ENCODE measurements at regions not wholly inside any gene's neighbourhood (a gene's known extent, or its start where the extent isn't known, plus 50 kb on each side); places are given as distances from the start of the nearest gene placed in this dataset.

DNA sequence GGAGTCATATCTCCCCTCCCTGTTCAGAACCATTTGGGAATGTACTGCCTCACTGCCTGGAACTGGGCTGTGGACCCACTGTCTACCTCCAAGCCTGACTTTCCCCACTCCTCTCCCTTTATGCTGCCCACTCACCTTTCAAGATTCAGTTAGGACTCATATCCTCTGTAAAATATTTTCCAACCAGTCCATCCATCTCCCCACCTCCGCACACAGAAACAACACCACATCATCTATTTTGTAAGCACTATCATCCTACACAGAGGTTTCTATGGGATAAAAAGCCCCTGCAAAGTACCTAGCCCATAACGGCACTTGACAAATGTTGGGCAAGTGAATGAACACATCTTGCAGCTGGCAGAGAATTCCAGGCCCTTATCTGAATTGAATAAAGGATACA lies 250.8 kb downstream of the ANAPC1 start:
- ATAC-seq (ENCODE audit: low read depth), result no peak
- no peak overlapping the region for H2BK15ac ChIP-seq (ENCODE audit: low read depth, low read length)

More for the DNA sequence above, 250.8 kb downstream of the ANAPC1 start:
- no peaks in the 10 kb centered on the region for H3K9me1 ChIP-seq (ENCODE audit: insufficient read depth, low read length)
- H3K4me3 ChIP-seq (ENCODE audit: insufficient read depth, low read depth, low read length), result no peak overlapping the region
- ChIA-PET POLR2A (ENCODE audit: unreplicated experiment) (interaction anchor here (0.6 kb wide), 1 partner anchor 16 kb away, joined by 3 read pairs; no protein-coding TSS in a partner anchor), CTCF (no interaction called here)
- no peak overlapping the region for H3K23ac ChIP-seq (ENCODE audit: low read depth, low read length)
- peak overlapping the region; percentile 5; the same call in 1 of the 2 replicates for H2BK20ac ChIP-seq (ENCODE audit: low read depth, low read length)
- no peak overlapping the region for H3K18ac ChIP-seq (ENCODE audit: low read depth, low read length)
- peaks cover 1% of the 10 kb centered on the region for H3K9me3 ChIP-seq (ENCODE audit: control insufficient read depth, insufficient read depth, low read length)
- no peak overlapping the region for H3K9ac ChIP-seq (ENCODE audit: low read depth, low read length)
- no peaks in the 10 kb centered on the region for H3K79me1 ChIP-seq (ENCODE audit: low read depth in 1 of 2, low read length in 2 of 2)
- no peak for TF ChIP-seq POLR2A (IDR thresholded peaks at IDR 0.05; ENCODE audit: low read depth, low read length)
- TF ChIP-seq, protein P1, sequence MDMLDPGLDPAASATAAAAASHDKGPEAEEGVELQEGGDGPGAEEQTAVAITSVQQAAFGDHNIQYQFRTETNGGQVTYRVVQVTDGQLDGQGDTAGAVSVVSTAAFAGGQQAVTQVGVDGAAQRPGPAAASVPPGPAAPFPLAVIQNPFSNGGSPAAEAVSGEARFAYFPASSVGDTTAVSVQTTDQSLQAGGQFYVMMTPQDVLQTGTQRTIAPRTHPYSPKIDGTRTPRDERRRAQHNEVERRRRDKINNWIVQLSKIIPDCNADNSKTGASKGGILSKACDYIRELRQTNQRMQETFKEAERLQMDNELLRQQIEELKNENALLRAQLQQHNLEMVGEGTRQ (IDR thresholded peaks at IDR 0.05; ENCODE audit: low read depth, low read length), result no peak
- no peak for TF ChIP-seq NFE2L2 (IDR thresholded peaks at IDR 0.05; ENCODE audit: low read depth, low read length)
- TF ChIP-seq MXI1 (IDR thresholded peaks at IDR 0.05; ENCODE audit: borderline replicate concordance, low read depth, low read length), result no peak
- no peak for TF ChIP-seq RFX5 (IDR thresholded peaks at IDR 0.05; ENCODE audit: low read depth, low read length)
- no peak overlapping the region for H3K56ac ChIP-seq (ENCODE audit: extremely low read depth, insufficient read depth, low read length)
- DNase-seq, result no peak
- in situ Hi-C loops (cut with MboI; ENCODE audit: low sequenced_read_pairs), result no loop called here
- H3K27me3 ChIP-seq (ENCODE audit: control insufficient read depth, insufficient read depth, low read length), result peaks cover 6% of the 10 kb centered on the region
- H4K8ac ChIP-seq (ENCODE audit: low read depth in 2 of 2, low read length in 2 of 2), result no peak overlapping the region
- H2AK5ac ChIP-seq (ENCODE audit: low read depth, low read length), result peak overlapping the region; percentile 12; the same call in 1 of the 2 replicates
- dilution Hi-C loops (cut with HindIII; ENCODE audit: low sequenced_read_pairs, unreplicated experiment), result no loop called here
- H3K4ac ChIP-seq (ENCODE audit: low read depth, low read length), result no peak overlapping the region
- no peaks in the 10 kb centered on the region for H3K36me3 ChIP-seq (ENCODE audit: control insufficient read depth, insufficient read depth, low read length)
- no peaks in the 10 kb centered on the region; the same call in 1 of the 2 replicates for H3K4me1 ChIP-seq (ENCODE audit: control insufficient read depth, insufficient read depth, low read length)
- no peak overlapping the region for H2BK5ac ChIP-seq (ENCODE audit: low read depth, low read length, poor library complexity, severe bottlenecking)
- intact Hi-C loops (cut with micrococcal nuclease), result loop anchor here (2.0 kb wide), 1 partner anchor 14 kb away; no protein-coding TSS in a partner anchor
- H2BK120ac ChIP-seq (ENCODE audit: low read depth, low read length), result no peak overlapping the region; the same call in 1 of the 2 replicates
- no TSS peak for BruUV-seq (replicated peaks)
- WGBS, 2 experiments (ENCODE audit: extremely low coverage in 2 of 2, insufficient read length in 1 of 2), result no CpG with 5 or more reads among the region's 2 CpGs
- H2AFZ ChIP-seq (replicated peaks; ENCODE audit: low read length, poor library complexity), result no peak overlapping the region
- no peak overlapping the region for H2AK9ac ChIP-seq (replicated peaks; ENCODE audit: low read depth, low read length, poor library complexity)
- no peak overlapping the region for H3K4me2 ChIP-seq (ENCODE audit: low read depth, low read length)
- no peak overlapping the region for H3K27ac ChIP-seq (ENCODE audit: insufficient read depth, low read length)
- H3K14ac ChIP-seq (replicated peaks; ENCODE audit: low read depth, low read length), result no peak overlapping the region
- H4K5ac ChIP-seq (ENCODE audit: low read depth, low read length), result no peak overlapping the region
- H4K20me1 ChIP-seq (ENCODE audit: insufficient read depth, low read length), result no peaks in the 10 kb centered on the region
- H4K91ac ChIP-seq (ENCODE audit: insufficient read depth, low read depth, low read length), result no peak overlapping the region
